ENCODE measurements at regions not wholly inside any gene's neighbourhood (a gene's known extent, or its start where the extent isn't known, plus 50 kb on each side); places are given as distances from the start of the nearest gene placed in this dataset.

DNA sequence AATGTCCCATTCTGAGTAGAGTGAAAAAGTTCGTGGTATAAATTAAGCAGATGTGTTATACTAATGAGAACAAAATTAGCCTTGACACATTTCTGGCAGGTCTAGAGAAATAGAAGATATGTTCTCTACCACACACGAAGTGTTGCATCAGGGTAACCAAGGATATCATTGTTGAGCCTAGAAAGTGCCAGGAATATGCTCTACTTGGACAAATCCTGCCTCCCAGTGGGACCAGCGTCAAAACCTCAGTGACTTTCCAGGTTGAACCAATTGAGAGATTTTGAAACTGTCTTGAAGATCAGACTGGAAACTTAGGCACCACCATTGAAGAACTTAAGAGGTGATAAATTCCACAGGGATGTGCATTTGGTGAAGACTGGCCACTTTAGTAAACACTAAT is 115.9 kb downstream of the HPGD start:
- POLR2A ChIA-PET: no interaction called here
- TF ChIP-seq, protein P1, sequence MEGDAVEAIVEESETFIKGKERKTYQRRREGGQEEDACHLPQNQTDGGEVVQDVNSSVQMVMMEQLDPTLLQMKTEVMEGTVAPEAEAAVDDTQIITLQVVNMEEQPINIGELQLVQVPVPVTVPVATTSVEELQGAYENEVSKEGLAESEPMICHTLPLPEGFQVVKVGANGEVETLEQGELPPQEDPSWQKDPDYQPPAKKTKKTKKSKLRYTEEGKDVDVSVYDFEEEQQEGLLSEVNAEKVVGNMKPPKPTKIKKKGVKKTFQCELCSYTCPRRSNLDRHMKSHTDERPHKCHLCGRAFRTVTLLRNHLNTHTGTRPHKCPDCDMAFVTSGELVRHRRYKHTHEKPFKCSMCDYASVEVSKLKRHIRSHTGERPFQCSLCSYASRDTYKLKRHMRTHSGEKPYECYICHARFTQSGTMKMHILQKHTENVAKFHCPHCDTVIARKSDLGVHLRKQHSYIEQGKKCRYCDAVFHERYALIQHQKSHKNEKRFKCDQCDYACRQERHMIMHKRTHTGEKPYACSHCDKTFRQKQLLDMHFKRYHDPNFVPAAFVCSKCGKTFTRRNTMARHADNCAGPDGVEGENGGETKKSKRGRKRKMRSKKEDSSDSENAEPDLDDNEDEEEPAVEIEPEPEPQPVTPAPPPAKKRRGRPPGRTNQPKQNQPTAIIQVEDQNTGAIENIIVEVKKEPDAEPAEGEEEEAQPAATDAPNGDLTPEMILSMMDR (IDR thresholded peaks at IDR 0.05; ENCODE audit: low read depth, low read length): no peak

DNA sequence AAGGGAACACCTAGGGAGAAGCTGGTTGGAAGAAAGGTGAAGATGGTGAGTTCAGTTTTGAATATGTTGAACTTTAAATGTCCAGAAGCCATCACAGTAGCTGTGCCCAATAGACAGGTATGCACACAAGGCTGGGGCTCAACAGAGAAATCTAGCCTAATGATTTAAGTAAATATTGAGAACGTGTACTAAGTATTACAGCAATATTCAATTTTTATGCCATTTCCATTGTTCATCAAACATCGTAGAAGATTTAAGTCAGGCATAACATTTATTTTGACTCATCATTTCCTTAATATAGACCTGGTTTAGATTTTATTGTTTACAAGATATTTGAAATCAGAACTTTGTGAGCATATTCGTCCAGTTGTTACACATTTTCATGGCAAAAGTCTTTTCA is 116.4 kb downstream of the HPGD start:
- H3K27ac ChIP-seq (ENCODE audit: low read depth, low read length): no peak overlapping the region
- TF ChIP-seq, protein P1 (IDR thresholded peaks at IDR 0.05; ENCODE audit: low read depth, low read length): no peak
- ChIA-PET POLR2A (no interaction called here), CTCF (no interaction called here)
- H3K27me3 ChIP-seq (ENCODE audit: control insufficient read depth, insufficient read depth, low read length): no peaks in the 10 kb centered on the region
- no peak for DNase-seq (ENCODE audit: low read depth, low spot score)
- H3K4me3 ChIP-seq (ENCODE audit: low read depth, low read length): no peak overlapping the region
- no peaks in the 10 kb centered on the region for H3K9me3 ChIP-seq (ENCODE audit: control insufficient read depth, insufficient read depth, low read length)

More for the DNA sequence above, 115.9 kb downstream of the HPGD start:
- Histone ChIP-seq H3K27ac (ENCODE audit: low read depth, low read length) (no peak overlapping the region), H3K27me3 (ENCODE audit: control insufficient read depth, insufficient read depth, low read length) (no peaks in the 10 kb centered on the region), H3K9me3 (ENCODE audit: control insufficient read depth, insufficient read depth, low read length) (no peaks in the 10 kb centered on the region), H3K4me3 (ENCODE audit: low read depth, low read length) (no peak overlapping the region)
- no peak for DNase-seq (ENCODE audit: low read depth, low spot score)
- CTCF ChIA-PET: no interaction called here

DNA sequence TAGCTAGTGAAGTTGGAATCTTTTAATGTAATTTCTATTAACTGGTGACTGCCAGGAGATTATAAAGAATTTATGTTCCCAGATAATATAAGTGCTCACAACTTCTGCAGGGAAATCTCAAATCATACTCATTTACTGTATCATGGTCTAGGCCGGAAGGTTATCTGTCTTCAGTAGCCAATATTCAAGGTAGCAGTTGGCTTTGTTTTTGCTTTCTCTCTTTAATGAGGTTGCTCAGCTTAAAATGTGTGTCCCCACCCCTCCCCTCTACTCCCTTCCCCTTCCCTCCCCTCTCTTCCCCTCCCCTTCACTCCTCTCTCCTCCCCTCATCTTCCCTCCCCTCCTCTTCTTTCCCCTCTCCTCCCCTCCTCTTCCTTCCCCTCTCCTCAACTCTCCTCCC is 117.6 kb downstream of the HPGD start:
- TF ChIP-seq, protein P1 (IDR thresholded peaks at IDR 0.05; ENCODE audit: low read depth, low read length): no peak
- CTCF ChIA-PET: no interaction called here
- Histone ChIP-seq H3K4me3 (ENCODE audit: low read depth, low read length) (no peak overlapping the region), H3K27ac (ENCODE audit: low read depth, low read length) (no peak overlapping the region), H3K27me3 (ENCODE audit: control insufficient read depth, insufficient read depth, low read length) (no peaks in the 10 kb centered on the region), H3K9me3 (ENCODE audit: control insufficient read depth, insufficient read depth, low read length) (no peaks in the 10 kb centered on the region)
- POLR2A ChIA-PET: no interaction called here
- DNase-seq (ENCODE audit: low read depth, low spot score): no peak

DNA sequence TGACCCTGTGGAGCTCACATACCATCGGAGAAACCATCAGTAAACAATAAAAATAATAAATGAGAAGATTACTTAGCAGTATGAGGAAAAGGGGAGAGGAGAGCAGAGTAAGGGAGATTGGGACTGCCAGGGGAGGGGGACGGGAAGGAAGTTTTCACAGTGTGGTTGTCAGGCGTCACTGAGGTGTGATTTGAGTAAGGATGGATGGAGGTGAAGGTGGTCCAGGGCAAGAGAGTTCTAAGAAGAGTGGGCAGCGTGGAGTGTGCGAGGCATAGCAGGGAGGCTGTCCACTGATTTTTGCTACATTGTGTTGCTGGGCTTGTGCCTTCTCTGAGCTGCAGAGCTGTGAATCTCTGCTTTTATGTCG is 119.1 kb downstream of the HPGD start:
- TF ChIP-seq, protein P1 (IDR thresholded peaks at IDR 0.05; ENCODE audit: low read depth, low read length): no peak
- Histone ChIP-seq H3K4me3 (ENCODE audit: low read depth, low read length) (no peak overlapping the region), H3K27ac (ENCODE audit: low read depth, low read length) (no peak overlapping the region), H3K9me3 (ENCODE audit: control insufficient read depth, insufficient read depth, low read length) (no peaks in the 10 kb centered on the region), H3K27me3 (ENCODE audit: control insufficient read depth, insufficient read depth, low read length) (no peaks in the 10 kb centered on the region)
- DNase-seq (ENCODE audit: low read depth, low spot score): no peak
- POLR2A ChIA-PET: interaction anchor here (0.6 kb wide), 1 partner anchor 39 kb away, joined by 5 read pairs; no protein-coding TSS in a partner anchor
- CTCF ChIA-PET: no interaction called here

DNA sequence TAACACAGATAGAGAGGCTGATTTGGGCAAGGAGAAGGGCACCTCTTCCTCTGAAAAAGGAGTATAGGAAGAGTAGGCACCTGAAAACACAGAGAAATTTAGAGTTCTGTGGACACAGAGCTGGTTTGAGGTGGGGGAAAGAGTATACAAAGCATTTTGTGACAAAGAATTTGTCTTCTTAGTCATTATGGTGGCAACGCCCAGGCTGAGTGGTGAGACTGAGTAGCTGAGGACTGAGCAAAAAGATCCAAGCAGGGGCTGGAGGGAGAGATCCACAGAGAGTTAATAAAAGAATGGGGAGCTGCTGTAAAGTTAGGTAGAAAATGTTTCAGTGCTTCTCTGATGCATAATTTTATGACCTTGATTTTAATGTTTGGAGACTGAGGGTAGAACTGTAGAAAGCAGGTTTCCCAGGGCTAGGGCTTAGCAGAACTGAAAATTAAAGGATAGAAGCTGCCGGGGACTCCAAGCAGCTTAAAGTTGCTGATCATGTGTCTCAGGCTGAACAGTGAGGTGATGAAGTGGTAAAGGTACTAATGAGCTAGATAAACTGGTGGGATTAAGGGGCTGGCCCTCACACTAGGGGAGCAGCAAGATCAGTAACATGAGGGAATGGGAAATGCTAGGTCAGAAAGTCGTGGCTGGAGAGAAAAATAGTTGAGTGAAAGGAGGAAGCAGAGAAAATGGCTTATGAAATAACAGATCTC is 118.9 kb downstream of the CEP44 start:
- no peak overlapping the region for H3K4me3 ChIP-seq (ENCODE audit: low read depth, low read length)
- H3K9me3 ChIP-seq (ENCODE audit: control insufficient read depth, insufficient read depth, low read length): no peaks in the 10 kb centered on the region
- H3K27me3 ChIP-seq (ENCODE audit: control insufficient read depth, insufficient read depth, low read length): no peaks in the 10 kb centered on the region
- H3K27ac ChIP-seq (ENCODE audit: low read depth, low read length): no peak overlapping the region
- TF ChIP-seq, protein P1 (IDR thresholded peaks at IDR 0.05; ENCODE audit: low read depth, low read length): no peak
- ChIA-PET POLR2A (interaction anchor here (0.6 kb wide), 1 partner anchor 38 kb away, joined by 5 read pairs; no protein-coding TSS in a partner anchor), CTCF (no interaction called here)
- no peak for DNase-seq (ENCODE audit: low read depth, low spot score)

Measured in AG04450 (cell line).